Activated T-helper 1 cell treated with anti-CD3 and anti-CD28 coated beads, Interleukin-12 subunit alpha, Interleukin-12 subunit beta, Interleukin-2, Interleukin-4 antibody, amounts not matched to agents 30 ng/mL and 10 ng/mL and 1 ng/mL, durations not matched to agents 14 hours and 24 hours and 36 hours (primary cell): ENCODE measurements at regions not wholly inside any gene's neighbourhood (a gene's known extent, or its start where the extent isn't known, plus 50 kb on each side); places are given as distances from the start of the nearest gene placed in this dataset.

Source experiments
- DNase-seq: peaks from one replicate; pipeline ENCODE4 v3.0.0; 2021; ENCODE audit warnings: low spot score
- H3K27ac Mint-ChIP-seq: one replicate; pipeline ENCODE4 v1.8.0; 2021; ENCODE audit warnings: mild to moderate bottlenecking, mixed read lengths
- H3K27me3 Mint-ChIP-seq: one replicate; pipeline ENCODE4 v1.8.0; 2022; ENCODE audit warnings: mild to moderate bottlenecking, moderate library complexity, mixed read lengths; ENCODE audit not compliant: insufficient read depth
- H3K36me3 Mint-ChIP-seq: one replicate; pipeline ENCODE4 v1.8.0; 2021; ENCODE audit warnings: low read depth, mixed read lengths
- H3K4me1 Mint-ChIP-seq: one replicate; pipeline ENCODE4 v1.8.0; 2021; ENCODE audit warnings: low read depth, mixed read lengths
- H3K4me3 Mint-ChIP-seq: one replicate; pipeline ENCODE4 v1.8.0; 2021; ENCODE audit warnings: mild to moderate bottlenecking, moderate library complexity, mixed read lengths
- H3K9me3 Mint-ChIP-seq: one replicate; pipeline ENCODE4 v1.8.0; 2021; ENCODE audit warnings: mixed read lengths
- intact Hi-C: fragments of 100-400 bp; cut with micrococcal nuclease; formaldehyde crosslinking; loops from one replicate; pipeline ENCODE4 v1.15.1; 2024

- no peaks in the 10 kb centered on the region for H3K27me3 Mint-ChIP-seq
- no peak for DNase-seq
- no peaks in the 10 kb centered on the region for H3K4me1 Mint-ChIP-seq
- intact Hi-C loops, result no loop called here
- H3K27ac Mint-ChIP-seq, result no peak overlapping the region
- H3K9me3 Mint-ChIP-seq, result no peaks in the 10 kb centered on the region
- no peaks in the 10 kb centered on the region for H3K36me3 Mint-ChIP-seq
- H3K4me3 Mint-ChIP-seq, result no peak overlapping the region
Measured at GRCh38 chr5:147168578-147169327, 66.1 kb upstream of the STK32A start.

GRCh38 chr5:147169399-147169798 is 65.4 kb upstream of the STK32A start:
- H3K27me3 Mint-ChIP-seq, result no peaks in the 10 kb centered on the region
- intact Hi-C loops, result no loop called here
- no peaks in the 10 kb centered on the region for H3K4me1 Mint-ChIP-seq

GRCh38 chr5:147169901-147170300 is 64.9 kb upstream of the STK32A start:
- intact Hi-C loops, result no loop called here
- Mint-ChIP-seq H3K4me1 (no peaks in the 10 kb centered on the region), H3K4me3 (no peak overlapping the region), H3K9me3 (no peaks in the 10 kb centered on the region), H3K36me3 (no peaks in the 10 kb centered on the region), H3K27me3 (no peaks in the 10 kb centered on the region), H3K27ac (no peak overlapping the region)
- DNase-seq, result no peak

More at GRCh38 chr5:147169399-147169798, 65.4 kb upstream of the STK32A start:
- H3K9me3 Mint-ChIP-seq, result no peaks in the 10 kb centered on the region
- H3K36me3 Mint-ChIP-seq, result no peaks in the 10 kb centered on the region
- H3K27ac Mint-ChIP-seq, result no peak overlapping the region
- H3K4me3 Mint-ChIP-seq, result no peak overlapping the region
- DNase-seq, result no peak

GRCh38 chr5:147170603-147171002 is 64.2 kb upstream of the STK32A start:
- Mint-ChIP-seq H3K4me3 (no peak overlapping the region), H3K27me3 (no peaks in the 10 kb centered on the region), H3K4me1 (no peaks in the 10 kb centered on the region), H3K9me3 (no peaks in the 10 kb centered on the region), H3K36me3 (no peaks in the 10 kb centered on the region), H3K27ac (no peak overlapping the region)
- intact Hi-C loops, result no loop called here
- DNase-seq, result no peak

GRCh38 chr5:147174671-147175265 is 60.1 kb upstream of the STK32A start:
- Mint-ChIP-seq H3K36me3 (no peaks in the 10 kb centered on the region), H3K4me3 (no peak overlapping the region), H3K4me1 (no peaks in the 10 kb centered on the region), H3K27ac (no peak overlapping the region), H3K27me3 (peaks cover 1% of the 10 kb centered on the region), H3K9me3 (no peaks in the 10 kb centered on the region)
- DNase-seq, result no peak
- intact Hi-C loops, result no loop called here

- Mint-ChIP-seq H3K4me1 (no peaks in the 10 kb centered on the region), H3K4me3 (no peak overlapping the region), H3K9me3 (no peaks in the 10 kb centered on the region), H3K27me3 (peaks cover 1% of the 10 kb centered on the region), H3K27ac (no peak overlapping the region), H3K36me3 (no peaks in the 10 kb centered on the region)
- no peak for DNase-seq
- intact Hi-C loops, result no loop called here
Measured at GRCh38 chr5:147175516-147176097, 59.2 kb upstream of the STK32A start.

GRCh38 chr5:147176422-147176821 is 58.4 kb upstream of the STK32A start:
- Mint-ChIP-seq H3K36me3 (no peaks in the 10 kb centered on the region), H3K27ac (no peak overlapping the region), H3K9me3 (no peaks in the 10 kb centered on the region), H3K4me3 (no peak overlapping the region), H3K4me1 (no peaks in the 10 kb centered on the region), H3K27me3 (peaks cover 1% of the 10 kb centered on the region)
- intact Hi-C loops, result no loop called here
- no peak for DNase-seq

- Mint-ChIP-seq H3K4me1 (no peaks in the 10 kb centered on the region), H3K27me3 (peaks cover 1% of the 10 kb centered on the region), H3K9me3 (no peaks in the 10 kb centered on the region), H3K4me3 (no peak overlapping the region), H3K36me3 (no peaks in the 10 kb centered on the region), H3K27ac (no peak overlapping the region)
- intact Hi-C loops, result no loop called here
- DNase-seq, result no peak
Measured at GRCh38 chr5:147177125-147177840, 57.5 kb upstream of the STK32A start.

GRCh38 chr5:147179562-147180147 is 55.2 kb upstream of the STK32A start:
- DNase-seq, result no peak
- Mint-ChIP-seq H3K27me3 (peaks cover 1% of the 10 kb centered on the region), H3K27ac (no peak overlapping the region), H3K9me3 (no peaks in the 10 kb centered on the region), H3K4me3 (no peak overlapping the region), H3K4me1 (no peaks in the 10 kb centered on the region), H3K36me3 (no peaks in the 10 kb centered on the region)
- intact Hi-C loops, result loop anchor here (10.0 kb wide), 1 partner anchor 215 kb away; no protein-coding TSS in a partner anchor

- intact Hi-C loops, result loop anchor here (10.0 kb wide), 1 partner anchor 216 kb away; no protein-coding TSS in a partner anchor
- H3K27ac Mint-ChIP-seq, result no peak overlapping the region
- no peaks in the 10 kb centered on the region for H3K36me3 Mint-ChIP-seq
- peaks cover 1% of the 10 kb centered on the region for H3K27me3 Mint-ChIP-seq
- H3K9me3 Mint-ChIP-seq, result no peaks in the 10 kb centered on the region
- DNase-seq, result no peak
- H3K4me3 Mint-ChIP-seq, result no peak overlapping the region
- H3K4me1 Mint-ChIP-seq, result no peaks in the 10 kb centered on the region
Measured at GRCh38 chr5:147180751-147181150, 54.1 kb upstream of the STK32A start.
